B cell (primary cell): ENCODE measurements at regions not wholly inside any gene's neighbourhood (a gene's known extent, or its start where the extent isn't known, plus 50 kb on each side); places are given as distances from the start of the nearest gene placed in this dataset.

Experiments used
- CTCF ChIP-seq: fragments of 200-600 bp; IDR thresholded peaks from one replicate; pipeline ENCODE4 v1.8.0; 2022; ENCODE audit warnings: antibody characterized with exemption, mild to moderate bottlenecking
- EZH2 ChIP-seq: IDR thresholded peaks from 2 replicates; pipeline ENCODE4 v1.6.1; 2012; ENCODE audit warnings: borderline replicate concordance, low read depth, mild to moderate bottlenecking, moderate library complexity, low read length; ENCODE audit not compliant: insufficient read depth, poor library complexity, severe bottlenecking

GRCh38 chr7:153701678-153702077 lies 350.5 kb upstream of the DPP6 start:
- TF ChIP-seq CTCF (peak; percentile 24), EZH2 (no peak)
